ENCODE measurements at regions not wholly inside any gene's neighbourhood (a gene's known extent, or its start where the extent isn't known, plus 50 kb on each side); places are given as distances from the start of the nearest gene placed in this dataset.

- no peak overlapping the region for H3K9ac ChIP-seq (ENCODE audit: low read length)
- H3K79me2 ChIP-seq (ENCODE audit: low read length): no peaks in the 10 kb centered on the region
- no peak overlapping the region for H3K4me3 ChIP-seq (ENCODE audit: low read length)
- DNase-seq: no peak
- H3K27ac ChIP-seq (ENCODE audit: low read length): no peak overlapping the region
- H3K4me1 ChIP-seq (ENCODE audit: low read length): peaks cover 6% of the 10 kb centered on the region
- H4K20me1 ChIP-seq (ENCODE audit: insufficient read depth, low read depth, low read length): no peaks in the 10 kb centered on the region
- H3K27me3 ChIP-seq (ENCODE audit: low read length): no peaks in the 10 kb centered on the region
- H3K9me2 ChIP-seq (replicated peaks; ENCODE audit: insufficient read depth, low read length): no peaks in the 10 kb centered on the region
- no peaks in the 10 kb centered on the region for H3K9me3 ChIP-seq (ENCODE audit: low read length)
- no peak overlapping the region for H2AFZ ChIP-seq (ENCODE audit: low read length)
- H3K4me2 ChIP-seq (ENCODE audit: low read depth, low read length, poor library complexity, severe bottlenecking): no peak overlapping the region
- no peaks in the 10 kb centered on the region for H3K36me3 ChIP-seq (ENCODE audit: insufficient read depth, low read length)
Observed at GRCh38 chr4:73001885-73002284, 67.6 kb downstream of the COX18 start.

- H3K79me2 ChIP-seq (ENCODE audit: low read length): no peaks in the 10 kb centered on the region
- H3K4me1 ChIP-seq (ENCODE audit: low read length): no peaks in the 10 kb centered on the region
- no peak overlapping the region for H3K4me3 ChIP-seq (ENCODE audit: low read length)
- no peaks in the 10 kb centered on the region for H3K27me3 ChIP-seq (ENCODE audit: low read length)
- no peak overlapping the region for H2AFZ ChIP-seq (ENCODE audit: low read length)
- no peak overlapping the region for H3K4me2 ChIP-seq (ENCODE audit: low read depth, low read length, poor library complexity, severe bottlenecking)
- H4K20me1 ChIP-seq (ENCODE audit: insufficient read depth, low read depth, low read length): no peaks in the 10 kb centered on the region
- no peaks in the 10 kb centered on the region for H3K9me2 ChIP-seq (replicated peaks; ENCODE audit: insufficient read depth, low read length)
- no peak overlapping the region for H3K9ac ChIP-seq (ENCODE audit: low read length)
- no peaks in the 10 kb centered on the region for H3K9me3 ChIP-seq (ENCODE audit: low read length)
- DNase-seq: no peak
- no peaks in the 10 kb centered on the region for H3K36me3 ChIP-seq (ENCODE audit: insufficient read depth, low read length)
- H3K27ac ChIP-seq (ENCODE audit: low read length): no peak overlapping the region
Observed at GRCh38 chr4:72997409-72997808, 72.1 kb downstream of the COX18 start.

DNA sequence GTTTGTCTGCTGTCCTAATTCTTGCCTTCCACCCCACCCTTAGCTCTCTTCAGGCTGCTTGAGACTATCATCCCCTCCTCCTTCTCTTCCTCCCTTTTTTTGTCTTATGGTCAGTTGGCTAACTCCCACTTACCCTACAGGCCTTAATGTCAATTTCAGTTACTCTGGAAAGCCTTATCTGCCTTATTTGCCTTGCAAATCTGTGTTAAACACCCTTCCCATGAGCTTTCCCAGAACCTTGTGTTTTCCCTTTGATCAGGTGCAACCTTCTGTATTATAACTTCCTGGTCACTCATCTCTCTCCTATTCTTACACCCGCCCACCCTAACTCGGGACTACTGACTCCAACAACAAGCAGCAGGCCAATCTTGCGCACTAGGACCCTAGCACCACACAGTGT is 74.8 kb downstream of the COX18 start:
- Histone ChIP-seq H3K9me3 (ENCODE audit: low read length) (no peaks in the 10 kb centered on the region), H4K20me1 (ENCODE audit: insufficient read depth, low read depth, low read length) (no peaks in the 10 kb centered on the region), H3K4me1 (ENCODE audit: low read length) (no peaks in the 10 kb centered on the region), H3K9ac (ENCODE audit: low read length) (no peak overlapping the region), H3K27me3 (ENCODE audit: low read length) (no peaks in the 10 kb centered on the region), H3K79me2 (ENCODE audit: low read length) (no peaks in the 10 kb centered on the region), H2AFZ (ENCODE audit: low read length) (no peak overlapping the region), H3K4me3 (ENCODE audit: low read length) (no peak overlapping the region), H3K27ac (ENCODE audit: low read length) (no peak overlapping the region), H3K9me2 (replicated peaks; ENCODE audit: insufficient read depth, low read length) (no peaks in the 10 kb centered on the region), H3K36me3 (ENCODE audit: insufficient read depth, low read length) (no peaks in the 10 kb centered on the region), H3K4me2 (ENCODE audit: low read depth, low read length, poor library complexity, severe bottlenecking) (no peak overlapping the region)
- DNase-seq: no peak

- Histone ChIP-seq H4K20me1 (ENCODE audit: insufficient read depth, low read depth, low read length) (no peaks in the 10 kb centered on the region), H3K27me3 (ENCODE audit: low read length) (no peaks in the 10 kb centered on the region), H3K4me3 (ENCODE audit: low read length) (no peak overlapping the region)
Observed at GRCh38 chr4:72993876-72994275, 75.6 kb downstream of the COX18 start.

GRCh38 chr4:72991873-72992272 is 77.6 kb downstream of the COX18 start:
- no peaks in the 10 kb centered on the region for H3K79me2 ChIP-seq (ENCODE audit: low read length)
- H3K4me3 ChIP-seq (ENCODE audit: low read length): no peak overlapping the region
- no peak overlapping the region for H3K9ac ChIP-seq (ENCODE audit: low read length)
- no peaks in the 10 kb centered on the region for H3K4me1 ChIP-seq (ENCODE audit: low read length)
- H3K4me2 ChIP-seq (ENCODE audit: low read depth, low read length, poor library complexity, severe bottlenecking): no peak overlapping the region
- no peaks in the 10 kb centered on the region for H3K9me2 ChIP-seq (replicated peaks; ENCODE audit: insufficient read depth, low read length)
- no peaks in the 10 kb centered on the region for H4K20me1 ChIP-seq (ENCODE audit: insufficient read depth, low read depth, low read length)
- no peak for DNase-seq
- H3K27me3 ChIP-seq (ENCODE audit: low read length): no peaks in the 10 kb centered on the region
- no peak overlapping the region for H3K27ac ChIP-seq (ENCODE audit: low read length)
- no peaks in the 10 kb centered on the region for H3K36me3 ChIP-seq (ENCODE audit: insufficient read depth, low read length)
- H3K9me3 ChIP-seq (ENCODE audit: low read length): no peaks in the 10 kb centered on the region
- H2AFZ ChIP-seq (ENCODE audit: low read length): no peak overlapping the region

More at GRCh38 chr4:72993876-72994275, 75.6 kb downstream of the COX18 start:
- no peaks in the 10 kb centered on the region for H3K4me1 ChIP-seq (ENCODE audit: low read length)
- H3K36me3 ChIP-seq (ENCODE audit: insufficient read depth, low read length): no peaks in the 10 kb centered on the region
- H3K9me2 ChIP-seq (replicated peaks; ENCODE audit: insufficient read depth, low read length): no peaks in the 10 kb centered on the region
- H3K9ac ChIP-seq (ENCODE audit: low read length): no peak overlapping the region
- no peak overlapping the region for H3K27ac ChIP-seq (ENCODE audit: low read length)
- no peak overlapping the region for H2AFZ ChIP-seq (ENCODE audit: low read length)
- H3K4me2 ChIP-seq (ENCODE audit: low read depth, low read length, poor library complexity, severe bottlenecking): no peak overlapping the region
- H3K9me3 ChIP-seq (ENCODE audit: low read length): no peaks in the 10 kb centered on the region
- no peaks in the 10 kb centered on the region for H3K79me2 ChIP-seq (ENCODE audit: low read length)
- DNase-seq: no peak

GRCh38 chr4:72987741-72988729 is 81.5 kb downstream of the COX18 start:
- Histone ChIP-seq H3K36me3 (ENCODE audit: insufficient read depth, low read length) (no peaks in the 10 kb centered on the region), H3K4me1 (ENCODE audit: low read length) (no peaks in the 10 kb centered on the region), H3K4me3 (ENCODE audit: low read length) (no peak overlapping the region), H3K9ac (ENCODE audit: low read length) (no peak overlapping the region), H3K9me3 (ENCODE audit: low read length) (no peaks in the 10 kb centered on the region), H3K27me3 (ENCODE audit: low read length) (no peaks in the 10 kb centered on the region), H2AFZ (ENCODE audit: low read length) (no peak overlapping the region), H4K20me1 (ENCODE audit: insufficient read depth, low read depth, low read length) (no peaks in the 10 kb centered on the region), H3K9me2 (replicated peaks; ENCODE audit: insufficient read depth, low read length) (no peaks in the 10 kb centered on the region), H3K4me2 (ENCODE audit: low read depth, low read length, poor library complexity, severe bottlenecking) (no peak overlapping the region), H3K79me2 (ENCODE audit: low read length) (no peaks in the 10 kb centered on the region), H3K27ac (ENCODE audit: low read length) (no peak overlapping the region)
- no peak for DNase-seq

GRCh38 chr4:72984351-72984750 is 85.2 kb downstream of the COX18 start:
- no peak for DNase-seq
- Histone ChIP-seq H3K4me2 (ENCODE audit: low read depth, low read length, poor library complexity, severe bottlenecking) (no peak overlapping the region), H3K27ac (ENCODE audit: low read length) (no peak overlapping the region), H3K27me3 (ENCODE audit: low read length) (no peaks in the 10 kb centered on the region), H3K79me2 (ENCODE audit: low read length) (no peaks in the 10 kb centered on the region), H3K36me3 (ENCODE audit: insufficient read depth, low read length) (no peaks in the 10 kb centered on the region), H3K9ac (ENCODE audit: low read length) (no peak overlapping the region), H3K4me1 (ENCODE audit: low read length) (no peaks in the 10 kb centered on the region), H4K20me1 (ENCODE audit: insufficient read depth, low read depth, low read length) (no peaks in the 10 kb centered on the region), H3K9me3 (ENCODE audit: low read length) (no peaks in the 10 kb centered on the region), H3K4me3 (ENCODE audit: low read length) (no peak overlapping the region), H2AFZ (ENCODE audit: low read length) (no peak overlapping the region), H3K9me2 (replicated peaks; ENCODE audit: insufficient read depth, low read length) (no peaks in the 10 kb centered on the region)

- Histone ChIP-seq H3K27ac (ENCODE audit: low read length) (no peak overlapping the region), H3K4me2 (ENCODE audit: low read depth, low read length, poor library complexity, severe bottlenecking) (no peak overlapping the region), H3K4me1 (ENCODE audit: low read length) (no peaks in the 10 kb centered on the region), H2AFZ (ENCODE audit: low read length) (no peak overlapping the region), H3K79me2 (ENCODE audit: low read length) (no peaks in the 10 kb centered on the region), H3K9me2 (replicated peaks; ENCODE audit: insufficient read depth, low read length) (no peaks in the 10 kb centered on the region), H3K4me3 (ENCODE audit: low read length) (no peak overlapping the region), H3K36me3 (ENCODE audit: insufficient read depth, low read length) (no peaks in the 10 kb centered on the region), H4K20me1 (ENCODE audit: insufficient read depth, low read depth, low read length) (no peaks in the 10 kb centered on the region), H3K27me3 (ENCODE audit: low read length) (no peaks in the 10 kb centered on the region), H3K9ac (ENCODE audit: low read length) (no peak overlapping the region), H3K9me3 (ENCODE audit: low read length) (no peaks in the 10 kb centered on the region)
- DNase-seq: no peak
Observed at GRCh38 chr4:72983709-72984108, 85.8 kb downstream of the COX18 start.

Data from Karpas-422 (cell line).